ENCODE measurements at regions not wholly inside any gene's neighbourhood (a gene's known extent, or its start where the extent isn't known, plus 50 kb on each side); places are given as distances from the start of the nearest gene placed in this dataset.
"Not testable (repeated sequence)": the region's sequence is repeated elsewhere in the genome, so short reads cannot be mapped to it uniquely, and the experiment has no call there.

- Mint-ChIP-seq H3K9me3 (ENCODE audit: insufficient read depth) (no peaks in the 10 kb centered on the region), H3K27ac (no peak overlapping the region), H3K36me3 (ENCODE audit: low read depth) (no peaks in the 10 kb centered on the region), H3K4me3 (no peak overlapping the region), H3K4me1 (ENCODE audit: low read depth) (no peaks in the 10 kb centered on the region), H3K27me3 (ENCODE audit: low read depth) (no peaks in the 10 kb centered on the region)
- ChIA-PET POLR2A (no interaction called here), CTCF (no interaction called here)
- DNase-seq (no peak), ATAC-seq (no peak)
Measured at GRCh38 chr9:38518826-38519225, 94.6 kb upstream of the IGFBPL1 start.

GRCh38 chr9:38516273-38516672 lies 92.0 kb upstream of the IGFBPL1 start:
- H3K27me3 Mint-ChIP-seq (ENCODE audit: low read depth); H3K36me3 Mint-ChIP-seq (ENCODE audit: low read depth); ATAC-seq; CTCF ChIA-PET; POLR2A ChIA-PET; H3K9me3 Mint-ChIP-seq (ENCODE audit: insufficient read depth); DNase-seq; H3K27ac Mint-ChIP-seq; H3K4me3 Mint-ChIP-seq; H3K4me1 Mint-ChIP-seq (ENCODE audit: low read depth): not testable (repeated sequence)

GRCh38 chr9:38515055-38515454 lies 90.8 kb upstream of the IGFBPL1 start:
- POLR2A ChIA-PET; H3K4me3 Mint-ChIP-seq; H3K4me1 Mint-ChIP-seq (ENCODE audit: low read depth); ATAC-seq; H3K27me3 Mint-ChIP-seq (ENCODE audit: low read depth); H3K36me3 Mint-ChIP-seq (ENCODE audit: low read depth); DNase-seq; H3K9me3 Mint-ChIP-seq (ENCODE audit: insufficient read depth); H3K27ac Mint-ChIP-seq; CTCF ChIA-PET: not testable (repeated sequence)

- ATAC-seq; POLR2A ChIA-PET; H3K27ac Mint-ChIP-seq; H3K36me3 Mint-ChIP-seq (ENCODE audit: low read depth); H3K4me1 Mint-ChIP-seq (ENCODE audit: low read depth); CTCF ChIA-PET; H3K4me3 Mint-ChIP-seq; DNase-seq; H3K27me3 Mint-ChIP-seq (ENCODE audit: low read depth); H3K9me3 Mint-ChIP-seq (ENCODE audit: insufficient read depth): not testable (repeated sequence)
Measured at GRCh38 chr9:38510340-38510739, 86.1 kb upstream of the IGFBPL1 start.

GRCh38 chr9:38507587-38507986 lies 83.3 kb upstream of the IGFBPL1 start:
- ATAC-seq, result no peak
- Mint-ChIP-seq H3K36me3 (ENCODE audit: low read depth) (no peaks in the 10 kb centered on the region), H3K27me3 (ENCODE audit: low read depth) (no peaks in the 10 kb centered on the region), H3K4me1 (ENCODE audit: low read depth) (no peaks in the 10 kb centered on the region), H3K4me3 (no peak overlapping the region), H3K27ac (no peak overlapping the region), H3K9me3 (ENCODE audit: insufficient read depth) (no peaks in the 10 kb centered on the region)
- ChIA-PET POLR2A (no interaction called here), CTCF (no interaction called here)
- DNase-seq, result no peak

GRCh38 chr9:38500171-38500570 lies 75.9 kb upstream of the IGFBPL1 start:
- H3K27ac Mint-ChIP-seq; H3K4me1 Mint-ChIP-seq (ENCODE audit: low read depth); ATAC-seq; POLR2A ChIA-PET; H3K36me3 Mint-ChIP-seq (ENCODE audit: low read depth); DNase-seq; H3K27me3 Mint-ChIP-seq (ENCODE audit: low read depth); H3K4me3 Mint-ChIP-seq; H3K9me3 Mint-ChIP-seq (ENCODE audit: insufficient read depth); CTCF ChIA-PET: not testable (repeated sequence)

- not testable (repeated sequence) for ATAC-seq
Measured at GRCh38 chr9:38498551-38498950, 74.3 kb upstream of the IGFBPL1 start.

GRCh38 chr9:38489057-38489456 lies 64.8 kb upstream of the IGFBPL1 start:
- no peaks in the 10 kb centered on the region for H3K4me1 Mint-ChIP-seq (ENCODE audit: low read depth)
- no peak for DNase-seq
- POLR2A ChIA-PET, result no interaction called here
- no peak for ATAC-seq
- no peak overlapping the region for H3K27ac Mint-ChIP-seq
- no peak overlapping the region for H3K4me3 Mint-ChIP-seq
- no peaks in the 10 kb centered on the region for H3K9me3 Mint-ChIP-seq (ENCODE audit: insufficient read depth)
- no peaks in the 10 kb centered on the region for H3K36me3 Mint-ChIP-seq (ENCODE audit: low read depth)
- CTCF ChIA-PET, result no interaction called here
- peaks cover 4% of the 10 kb centered on the region for H3K27me3 Mint-ChIP-seq (ENCODE audit: low read depth)

More at GRCh38 chr9:38498551-38498950, 74.3 kb upstream of the IGFBPL1 start:
- H3K4me1 Mint-ChIP-seq (ENCODE audit: low read depth); H3K36me3 Mint-ChIP-seq (ENCODE audit: low read depth); CTCF ChIA-PET; H3K9me3 Mint-ChIP-seq (ENCODE audit: insufficient read depth); H3K27ac Mint-ChIP-seq; H3K27me3 Mint-ChIP-seq (ENCODE audit: low read depth); POLR2A ChIA-PET; DNase-seq; H3K4me3 Mint-ChIP-seq: not testable (repeated sequence)

- no peaks in the 10 kb centered on the region for H3K4me1 Mint-ChIP-seq (ENCODE audit: low read depth)
- POLR2A ChIA-PET, result no interaction called here
- no peaks in the 10 kb centered on the region for H3K36me3 Mint-ChIP-seq (ENCODE audit: low read depth)
- H3K4me3 Mint-ChIP-seq, result no peak overlapping the region
- ATAC-seq (no peak), DNase-seq (no peak)
- CTCF ChIA-PET, result no interaction called here
- peaks cover 8% of the 10 kb centered on the region for H3K27me3 Mint-ChIP-seq (ENCODE audit: low read depth)
- no peak overlapping the region for H3K27ac Mint-ChIP-seq
- no peaks in the 10 kb centered on the region for H3K9me3 Mint-ChIP-seq (ENCODE audit: insufficient read depth)
Measured at GRCh38 chr9:38488156-38488698, 64.0 kb upstream of the IGFBPL1 start.

GRCh38 chr9:38487418-38488155 lies 63.3 kb upstream of the IGFBPL1 start:
- H3K9me3 Mint-ChIP-seq (ENCODE audit: insufficient read depth); H3K36me3 Mint-ChIP-seq (ENCODE audit: low read depth); ATAC-seq; H3K27me3 Mint-ChIP-seq (ENCODE audit: low read depth); H3K27ac Mint-ChIP-seq; CTCF ChIA-PET; POLR2A ChIA-PET; DNase-seq; H3K4me3 Mint-ChIP-seq; H3K4me1 Mint-ChIP-seq (ENCODE audit: low read depth): not testable (repeated sequence)

- Mint-ChIP-seq H3K27me3 (ENCODE audit: low read depth) (peaks cover 6% of the 10 kb centered on the region), H3K4me1 (ENCODE audit: low read depth) (no peaks in the 10 kb centered on the region), H3K36me3 (ENCODE audit: low read depth) (no peaks in the 10 kb centered on the region), H3K27ac (no peak overlapping the region), H3K9me3 (ENCODE audit: insufficient read depth) (no peaks in the 10 kb centered on the region), H3K4me3 (no peak overlapping the region)
- ChIA-PET CTCF (no interaction called here), POLR2A (no interaction called here)
- ATAC-seq, result no peak
- no peak for DNase-seq
Measured at GRCh38 chr9:38486837-38487236, 62.6 kb upstream of the IGFBPL1 start.

- Mint-ChIP-seq H3K4me1 (ENCODE audit: low read depth) (no peaks in the 10 kb centered on the region), H3K27ac (no peak overlapping the region), H3K9me3 (ENCODE audit: insufficient read depth) (no peaks in the 10 kb centered on the region), H3K4me3 (no peak overlapping the region), H3K27me3 (ENCODE audit: low read depth) (peaks cover 6% of the 10 kb centered on the region), H3K36me3 (ENCODE audit: low read depth) (no peaks in the 10 kb centered on the region)
- ATAC-seq, result no peak
- CTCF ChIA-PET, result no interaction called here
- DNase-seq, result no peak
- POLR2A ChIA-PET, result no interaction called here
Measured at GRCh38 chr9:38486056-38486615, 61.9 kb upstream of the IGFBPL1 start.
